HG03469 (cell line): ENCODE measurements at regions not wholly inside any gene's neighbourhood (a gene's known extent, or its start where the extent isn't known, plus 50 kb on each side); places are given as distances from the start of the nearest gene placed in this dataset.
"Not testable (repeated sequence)": the region's sequence is repeated elsewhere in the genome, so short reads cannot be mapped to it uniquely, and the experiment has no call there.

ENCODE experiments used
- ATAC-seq: cut with Tn5 transposase; IDR thresholded peaks from one replicate; pipeline ENCODE4 v1.9.1; 2021; ENCODE audit warnings: mild to moderate bottlenecking, moderate library complexity, moderate number of reproducible peaks; ENCODE audit not compliant: unreplicated experiment

DNA sequence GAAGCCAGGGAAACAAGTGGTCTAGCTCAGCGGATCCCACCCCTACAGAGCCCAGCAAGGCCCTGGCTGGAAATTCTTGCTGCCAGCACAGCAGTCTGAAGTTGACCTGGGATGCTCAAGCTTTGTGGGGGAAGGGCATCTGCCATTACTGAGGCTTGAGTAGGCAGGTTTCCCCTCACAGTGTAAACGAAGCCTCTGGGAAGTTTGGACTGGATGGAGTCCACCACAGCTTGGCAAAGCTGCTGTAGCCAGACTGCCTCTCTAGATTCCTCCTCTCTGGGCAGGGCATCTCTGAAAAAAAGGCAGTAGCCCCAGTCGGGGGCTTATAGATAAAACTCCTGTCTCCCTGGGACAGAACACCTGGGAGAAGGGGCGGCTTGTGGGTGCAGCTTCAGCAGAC is 365.9 kb upstream of the SALL1 start:
- ATAC-seq: not testable (repeated sequence)

DNA sequence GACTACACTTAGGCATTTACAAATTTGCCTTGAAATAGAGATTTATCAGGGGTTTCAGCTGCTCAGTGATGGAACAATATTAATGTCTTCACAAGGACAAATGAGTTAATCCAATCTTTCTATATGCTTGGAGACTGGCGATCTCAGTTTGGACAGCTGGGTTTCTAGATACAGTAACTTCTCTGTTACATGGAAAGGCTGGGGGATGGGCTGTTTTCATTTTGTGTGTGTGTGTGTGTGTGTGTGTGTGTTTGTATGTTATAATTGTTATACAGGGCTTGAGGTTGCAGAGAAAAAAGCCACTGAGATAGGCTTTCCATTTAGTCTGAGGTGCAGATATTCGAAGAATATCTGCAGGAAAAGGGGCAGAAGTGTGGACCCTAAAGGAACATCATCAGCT is 359.3 kb upstream of the SALL1 start:
- ATAC-seq: no peak

DNA sequence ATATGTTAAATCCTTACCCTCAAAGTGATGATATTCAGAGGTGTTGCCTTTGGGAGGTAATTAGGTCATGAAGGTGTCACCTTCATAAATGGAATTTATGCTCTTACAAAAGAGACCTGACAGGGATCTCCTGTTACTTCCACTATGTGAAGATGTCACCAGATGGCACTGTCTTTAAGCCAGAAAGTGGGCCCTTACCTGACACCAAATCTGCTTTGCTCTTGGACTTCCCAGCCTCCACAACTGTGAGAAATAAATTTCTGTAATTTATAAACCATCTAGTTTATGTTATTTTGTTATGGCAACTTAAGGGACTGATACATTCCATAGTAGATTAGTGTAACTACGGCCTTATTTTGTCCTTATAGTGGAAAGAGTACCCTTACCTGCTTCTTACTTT is 358.3 kb upstream of the SALL1 start:
- ATAC-seq: no peak

DNA sequence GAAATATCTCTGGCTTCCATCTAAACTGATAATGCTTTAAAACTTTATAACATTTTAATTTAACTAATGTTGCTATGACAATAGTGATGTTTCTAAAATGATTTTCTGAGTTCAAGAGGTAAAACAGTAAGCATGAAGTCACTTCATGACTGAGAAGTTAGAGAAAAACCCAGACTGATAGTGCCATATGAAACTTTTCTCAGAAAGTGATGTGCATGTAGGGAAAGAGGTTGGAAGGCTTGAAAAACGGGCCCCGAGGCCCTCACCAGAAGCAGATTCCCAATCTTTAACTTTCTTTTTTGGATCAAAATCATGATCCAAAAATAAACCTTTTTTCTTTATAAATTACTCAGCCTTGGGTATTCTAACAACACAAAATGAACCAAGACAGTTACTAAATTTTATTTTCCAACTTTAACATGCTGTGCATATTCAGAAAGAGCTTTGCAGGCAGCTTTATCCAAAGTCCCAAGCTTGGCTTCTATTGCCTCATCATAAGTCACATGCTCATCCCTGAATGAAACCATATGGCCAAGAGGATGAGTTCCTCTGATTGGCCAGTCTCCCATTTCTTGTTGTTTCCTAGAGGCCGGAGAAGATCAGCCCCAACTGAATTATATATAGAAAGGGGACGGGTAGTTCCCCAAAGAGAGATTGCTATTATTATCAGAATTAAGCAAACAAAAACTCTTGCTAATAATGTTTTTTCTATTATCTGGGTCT is 357.6 kb upstream of the SALL1 start:
- ATAC-seq: no peak

DNA sequence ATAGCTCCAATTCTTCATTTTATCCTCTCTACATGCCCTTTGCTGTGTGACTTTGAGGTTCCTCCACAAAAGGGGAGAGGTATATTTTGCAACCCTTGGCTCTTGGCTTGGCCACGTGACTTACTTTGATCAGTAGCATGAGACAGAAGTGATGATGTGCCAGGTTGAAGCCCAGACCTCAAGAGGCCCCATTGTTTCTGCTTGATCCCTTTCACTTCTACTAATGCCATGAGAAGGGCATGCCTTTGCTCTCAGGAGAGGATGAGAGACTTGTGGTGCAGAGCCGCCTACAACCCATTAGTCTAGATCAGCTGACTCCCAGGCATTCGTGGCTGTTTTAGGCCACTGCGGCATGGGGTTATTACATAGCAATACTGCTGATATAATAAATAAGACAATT is 356.2 kb upstream of the SALL1 start:
- ATAC-seq: no peak

DNA sequence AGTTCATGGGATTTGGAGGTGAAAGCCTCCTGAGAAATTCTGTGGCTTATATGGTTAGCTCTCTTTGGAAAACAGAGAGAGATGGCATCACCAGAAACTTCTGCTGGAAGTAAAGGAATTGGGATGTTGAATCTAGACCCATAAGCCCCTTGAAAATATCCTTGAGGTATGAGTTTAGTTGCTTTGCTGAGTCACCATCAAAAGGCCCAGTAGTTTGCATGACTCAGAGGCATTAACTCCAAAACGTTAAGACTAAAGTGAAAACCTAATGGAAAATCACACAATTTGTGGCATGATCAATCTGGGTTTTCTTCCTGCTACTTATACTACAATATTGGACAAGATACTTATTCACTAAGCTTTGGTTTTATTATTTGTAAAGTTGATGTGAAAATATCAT is 349.2 kb upstream of the SALL1 start:
- ATAC-seq: no peak

DNA sequence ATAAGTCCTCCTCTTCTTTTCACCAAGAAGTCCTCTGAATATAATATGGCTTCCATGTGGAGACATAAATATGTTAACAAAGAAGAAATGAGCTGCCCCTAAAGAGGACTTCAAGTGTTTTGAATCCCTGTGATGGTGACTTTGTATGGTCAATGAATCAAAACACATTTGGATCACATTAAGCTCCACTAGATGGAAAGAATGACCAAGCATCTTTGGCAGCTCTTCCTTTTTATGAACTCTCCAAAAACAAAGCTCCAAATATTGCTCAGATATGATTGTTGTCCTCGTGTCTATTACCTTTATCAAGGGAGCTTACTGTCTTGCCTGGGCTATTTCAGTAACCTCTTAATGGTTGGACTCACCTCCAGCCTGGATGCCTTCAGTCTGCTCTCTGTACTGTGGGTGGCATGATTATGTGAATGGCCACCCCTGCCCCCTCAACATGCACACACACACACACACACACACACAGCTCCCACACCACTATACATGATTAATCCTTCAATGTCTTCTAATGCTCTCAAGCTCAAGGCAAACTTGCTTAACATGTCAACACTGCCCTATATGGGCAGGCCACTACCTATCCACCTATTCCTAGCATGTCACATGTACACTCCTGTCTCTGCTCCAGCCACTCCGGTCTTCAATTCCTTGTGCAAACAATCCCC is 346.6 kb upstream of the SALL1 start:
- no peak for ATAC-seq

DNA sequence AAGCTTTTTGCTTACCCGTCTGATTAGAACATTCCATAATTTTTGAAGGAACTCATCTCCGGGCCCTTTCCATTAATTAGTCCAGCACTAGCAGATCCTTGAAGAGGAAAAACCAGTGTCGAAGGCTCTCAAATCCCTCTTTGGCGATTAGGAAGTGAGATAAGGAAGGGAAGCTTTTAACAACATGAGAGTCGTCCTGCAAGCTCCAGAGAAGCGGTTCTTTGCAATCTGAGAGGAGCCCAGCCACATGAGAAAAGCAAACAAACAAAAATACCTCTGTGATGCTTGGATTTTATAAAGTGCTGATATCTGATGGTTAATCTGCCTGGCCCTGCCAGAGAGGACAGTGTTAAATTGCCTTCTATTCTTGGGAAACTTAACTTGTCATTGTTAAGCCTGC is 339.8 kb upstream of the SALL1 start:
- no peak for ATAC-seq

DNA sequence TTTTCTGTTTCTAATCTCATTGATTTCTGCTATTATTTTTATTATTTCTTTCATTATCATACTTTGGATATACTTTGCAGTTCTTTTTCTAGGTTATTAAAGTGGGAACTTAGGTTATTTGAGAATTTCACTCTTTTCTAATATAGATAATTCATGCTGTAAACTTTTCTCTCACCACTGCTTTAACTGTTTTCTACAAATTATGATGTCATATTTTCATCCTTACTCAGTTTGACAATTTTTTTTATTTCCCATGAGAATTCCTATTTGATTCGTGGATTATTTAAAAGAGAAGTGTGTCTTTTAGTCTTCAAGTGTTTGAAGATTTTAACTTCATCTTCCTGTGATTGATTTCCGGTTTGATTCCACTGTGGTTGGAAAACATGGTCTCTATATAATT is 336.8 kb upstream of the SALL1 start:
- ATAC-seq: no peak

DNA sequence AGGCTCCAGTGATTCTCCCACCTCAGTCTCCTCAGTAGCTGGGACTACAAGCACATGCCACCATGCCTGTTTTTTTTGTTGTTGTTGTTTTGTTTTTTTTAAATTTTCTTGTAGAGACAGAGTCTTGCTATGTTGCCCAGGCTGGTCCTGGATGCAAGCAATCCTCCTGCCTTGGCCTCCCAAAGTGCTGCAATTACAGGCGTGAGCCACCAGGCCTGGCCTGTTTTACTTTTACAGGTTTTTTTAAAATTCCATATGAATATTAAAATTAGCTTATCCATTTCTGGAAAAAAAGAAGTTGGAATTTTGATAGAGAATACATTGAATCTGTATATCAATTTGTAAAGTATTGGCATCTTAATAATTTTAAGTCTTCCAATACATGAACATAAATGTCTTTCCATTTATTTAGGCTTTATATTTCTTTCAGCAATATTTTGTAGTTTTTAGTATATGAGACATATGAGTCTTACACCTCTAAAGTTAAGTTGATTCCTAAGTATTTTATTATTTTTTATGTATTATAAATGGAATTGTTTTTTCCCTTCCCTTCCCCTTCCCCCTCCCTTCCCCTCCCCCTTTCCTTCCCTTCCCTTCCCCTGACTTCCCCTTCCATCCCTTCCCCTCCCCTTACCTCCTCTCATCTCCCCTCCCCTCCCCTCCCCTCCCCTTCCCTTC is 323.5 kb upstream of the SALL1 start:
- no peak for ATAC-seq

DNA sequence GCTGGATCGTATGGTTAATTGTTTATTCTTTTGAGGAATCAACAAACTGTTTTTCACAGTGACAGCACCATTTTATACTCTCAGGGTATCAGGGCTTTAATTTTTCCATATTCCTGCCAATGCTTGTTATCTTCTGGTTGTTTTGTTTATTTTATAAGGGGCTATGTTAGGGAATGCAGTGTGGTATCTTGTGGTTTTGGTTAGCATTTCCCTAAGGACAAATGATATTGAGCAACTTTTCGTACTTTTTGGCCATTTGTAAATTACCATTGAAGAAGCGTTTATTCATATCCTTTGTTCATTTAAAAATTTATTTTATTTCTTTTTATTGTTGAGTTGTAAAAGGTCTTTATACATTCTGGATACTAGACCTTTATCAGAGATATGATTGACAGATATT is 322.0 kb upstream of the SALL1 start:
- ATAC-seq: no peak

DNA sequence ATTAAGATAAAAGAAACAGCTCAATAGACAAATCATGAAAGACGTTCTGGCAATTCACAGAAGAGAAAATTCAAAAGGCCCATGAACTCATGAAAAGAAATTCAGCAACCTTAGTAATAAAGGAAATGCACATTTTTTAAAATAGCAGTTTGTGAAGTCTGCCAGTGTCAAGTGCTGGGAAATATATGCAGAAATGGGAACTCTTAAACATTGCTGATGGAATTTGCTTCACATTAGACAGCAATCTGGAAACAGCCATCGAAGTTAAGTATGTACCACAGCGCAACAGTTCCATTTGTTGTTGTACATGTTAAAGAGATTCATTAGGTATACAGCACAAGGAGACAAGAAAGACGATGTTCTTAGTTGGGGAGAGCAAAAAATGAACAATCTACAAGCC is 319.4 kb upstream of the SALL1 start:
- ATAC-seq: no peak

DNA sequence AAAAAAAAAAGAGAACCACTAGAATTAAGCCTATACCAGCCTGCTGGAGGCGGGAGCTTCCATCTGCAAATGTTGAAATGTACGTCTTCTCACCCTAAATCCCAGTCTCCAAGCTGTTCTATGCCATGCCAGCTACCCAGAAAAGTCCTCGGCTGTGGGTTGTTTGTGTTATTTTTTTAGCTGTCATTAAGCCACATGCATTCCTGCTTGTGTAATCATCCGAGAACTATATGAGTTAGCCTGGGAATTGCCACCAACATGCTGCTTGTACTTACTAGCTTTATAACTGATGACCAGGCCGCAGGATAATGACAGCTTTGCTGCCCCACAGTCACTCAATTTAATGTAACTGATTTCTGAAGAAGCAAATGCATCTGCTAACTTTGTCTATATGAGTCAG is 313.9 kb upstream of the SALL1 start:
- ATAC-seq: no peak

DNA sequence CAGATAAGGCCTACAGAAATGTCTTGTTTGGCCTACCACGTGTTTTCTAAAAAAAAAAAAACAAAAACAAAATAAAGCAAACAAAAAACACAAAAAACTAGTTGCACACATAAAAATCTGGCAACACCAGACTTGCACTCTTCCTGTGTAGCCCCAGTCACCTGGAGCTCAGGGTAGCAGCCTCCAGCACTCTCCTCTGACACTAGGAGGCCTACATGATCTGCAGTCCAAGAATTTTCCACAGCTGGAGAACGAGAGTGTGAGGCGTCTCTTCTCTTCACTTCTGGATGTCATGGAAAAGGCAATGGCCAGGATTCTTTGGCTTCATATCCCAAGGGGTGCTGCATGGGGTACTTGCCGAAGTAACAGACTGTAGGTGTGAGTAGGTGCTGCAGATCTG is 310.2 kb upstream of the SALL1 start:
- ATAC-seq: no peak

DNA sequence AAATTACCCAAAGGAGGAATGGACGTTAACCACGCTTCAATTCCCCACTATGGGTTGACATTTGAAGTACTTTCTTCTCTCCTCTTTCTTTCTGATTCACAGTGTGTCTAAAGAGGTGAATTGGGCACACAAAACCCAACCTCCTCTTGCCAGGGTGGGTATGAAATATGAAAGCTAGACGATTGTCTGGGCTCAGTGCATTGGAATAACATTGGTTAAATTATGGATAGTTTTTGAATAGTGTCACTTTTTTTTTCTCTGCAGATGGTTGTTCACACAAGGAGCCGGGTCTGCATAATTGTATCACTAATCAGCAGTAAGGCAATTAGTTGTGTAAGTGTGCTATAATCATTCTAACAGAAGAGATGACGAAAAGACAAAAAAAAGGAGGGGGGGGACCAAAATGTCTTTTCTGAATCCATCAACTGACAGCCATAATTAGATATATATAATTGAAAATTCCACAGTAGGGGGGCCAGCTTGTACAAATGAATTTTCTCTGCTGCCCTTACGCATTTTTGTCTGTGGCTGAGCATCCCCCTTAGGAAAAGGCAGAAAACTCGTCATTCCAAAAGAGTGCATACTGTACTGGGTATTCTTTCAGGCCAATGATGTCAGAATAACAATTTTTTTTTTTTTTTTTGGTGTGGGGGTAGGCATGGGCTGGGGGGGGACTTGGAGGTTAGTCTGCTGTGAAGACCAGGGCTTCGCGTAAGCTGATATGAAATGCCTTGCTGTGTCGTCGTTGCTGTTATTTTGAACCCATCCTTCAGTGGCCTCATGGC is 307.5 kb upstream of the SALL1 start:
- no peak for ATAC-seq

DNA sequence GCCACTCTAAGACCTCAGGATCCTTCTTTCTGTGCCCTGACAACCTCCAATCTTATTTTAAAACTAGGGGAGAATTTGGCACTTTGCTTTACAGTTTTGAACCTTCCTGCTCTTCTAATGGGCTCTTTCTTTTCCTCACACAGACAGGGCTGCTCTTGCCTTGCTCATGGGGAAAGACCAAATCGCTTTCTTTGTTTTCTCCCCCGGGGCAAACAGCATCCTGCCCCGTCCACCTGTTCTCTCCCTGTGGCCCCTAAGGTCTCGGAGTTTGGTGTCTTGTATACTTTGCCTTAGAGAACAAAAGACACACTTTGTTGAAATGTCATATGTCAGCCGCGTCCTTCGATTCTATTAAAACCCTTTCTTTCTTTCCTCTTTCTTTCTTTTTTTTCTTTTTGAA is 306.7 kb upstream of the SALL1 start:
- ATAC-seq: no peak

DNA sequence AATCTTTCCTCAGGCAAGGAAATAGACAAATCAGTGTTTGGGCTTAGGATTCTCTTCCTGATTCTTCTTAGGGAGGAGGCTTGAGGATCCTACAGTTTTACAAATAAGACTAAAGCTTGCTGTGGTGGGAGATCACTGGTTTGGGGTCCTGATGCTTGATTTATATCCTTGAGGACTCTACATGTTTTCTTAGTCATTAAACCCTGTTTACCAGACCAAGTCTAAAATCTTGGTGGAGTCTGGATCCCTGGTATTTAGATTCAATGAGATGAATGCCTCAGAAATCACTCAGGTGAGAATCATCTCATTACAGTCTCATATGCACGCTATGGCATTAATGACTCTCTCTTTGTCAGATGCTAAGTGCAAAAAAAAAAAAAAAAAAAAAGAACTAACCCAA is 304.3 kb upstream of the SALL1 start:
- no peak for ATAC-seq

DNA sequence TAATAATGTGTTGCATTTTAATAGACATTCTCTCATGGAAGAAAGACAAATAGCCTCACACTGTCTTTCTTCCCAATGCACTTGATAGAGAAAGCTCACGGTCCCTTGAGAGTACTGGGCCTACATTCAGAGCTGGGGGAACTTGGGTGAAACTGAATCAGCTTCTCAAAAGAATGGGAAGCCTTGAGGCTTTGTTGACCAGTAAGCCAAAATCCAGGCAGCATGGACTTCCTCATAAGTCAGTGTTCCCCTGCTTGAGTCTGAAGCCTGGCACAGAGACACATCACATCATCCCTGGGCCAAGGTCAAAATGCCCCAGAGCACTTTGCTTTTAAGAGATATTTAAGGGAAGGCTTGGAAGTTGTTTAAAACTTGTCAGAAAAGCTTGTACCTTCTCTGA is 302.2 kb upstream of the SALL1 start:
- ATAC-seq: no peak

DNA sequence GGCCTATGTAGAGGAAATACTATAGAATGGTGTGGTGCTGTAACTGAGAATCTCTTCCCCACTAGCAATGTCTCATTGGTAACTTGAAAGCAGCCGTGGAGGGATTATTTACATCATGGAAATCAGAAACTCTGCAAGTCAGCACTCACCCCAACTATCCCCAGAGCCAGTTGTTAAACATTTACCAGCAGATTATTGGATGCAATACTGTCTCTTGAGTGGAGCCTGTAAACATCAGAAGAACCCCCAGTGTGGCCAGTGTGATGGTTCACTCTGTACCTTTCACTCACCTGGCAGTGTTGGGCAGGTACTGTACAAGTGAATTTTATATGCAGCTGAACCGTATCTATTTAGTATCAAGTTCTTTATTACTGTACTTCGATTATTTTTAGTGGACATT is 299.8 kb upstream of the SALL1 start:
- no peak for ATAC-seq

DNA sequence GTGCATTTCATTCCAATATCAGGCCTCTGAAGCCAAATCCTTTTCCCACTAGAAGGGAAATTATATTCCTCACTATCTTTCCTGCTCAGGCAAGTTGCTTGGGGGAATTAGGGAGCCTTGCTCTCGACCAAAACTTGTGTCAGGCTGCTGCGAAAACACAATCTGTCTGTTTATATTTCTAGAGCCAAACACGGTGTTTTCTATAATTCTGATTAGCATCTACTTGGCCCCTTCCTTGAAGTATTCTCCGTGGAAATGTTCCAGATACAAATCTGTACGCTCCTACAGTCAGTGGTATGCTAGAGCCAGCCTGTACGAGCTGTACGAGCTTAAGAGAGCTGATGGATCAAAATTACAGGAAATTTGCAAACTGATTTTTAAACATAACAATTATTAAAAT is 299.3 kb upstream of the SALL1 start:
- ATAC-seq: no peak

DNA sequence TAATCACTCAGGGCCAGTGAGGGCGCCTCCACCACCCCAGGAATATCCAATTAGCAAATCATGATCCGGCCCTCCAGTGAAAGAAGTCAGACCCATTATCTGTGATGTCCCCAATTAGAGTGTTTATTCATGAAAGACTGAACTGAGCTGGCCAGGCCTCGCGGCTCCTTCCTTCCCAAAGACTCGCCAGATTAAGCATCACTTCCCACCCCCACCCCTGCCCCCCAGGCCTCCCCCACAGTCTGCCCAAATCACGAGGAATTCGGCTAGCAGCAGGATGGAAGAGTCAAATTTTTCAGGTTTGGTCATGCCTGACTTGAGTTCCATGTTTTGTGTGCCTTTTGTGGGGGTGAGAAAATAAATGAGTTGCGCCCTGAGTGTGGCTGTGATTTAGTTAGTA is 298.4 kb upstream of the SALL1 start:
- ATAC-seq: no peak

DNA sequence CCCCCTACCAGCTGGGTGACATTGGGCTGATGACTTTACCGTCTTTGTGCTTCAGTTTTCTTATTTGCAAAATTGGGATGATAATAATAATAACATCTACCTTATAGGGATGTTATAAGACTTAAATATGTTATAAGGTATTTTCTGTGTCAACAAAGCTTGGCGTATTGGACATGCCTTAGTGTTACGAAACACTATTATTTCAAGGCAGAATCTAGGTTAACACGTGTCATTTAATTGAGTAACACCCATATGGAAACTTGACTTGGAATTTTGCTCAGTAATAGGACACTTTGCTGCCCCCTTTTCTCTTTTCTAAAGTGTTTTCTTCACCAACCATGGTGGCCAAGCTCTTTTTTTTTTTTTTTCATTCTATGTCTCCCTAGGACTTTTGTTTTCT is 294.2 kb upstream of the SALL1 start:
- ATAC-seq: no peak
